HAP-1 (cell line): ENCODE measurements at regions not wholly inside any gene's neighbourhood (a gene's known extent, or its start where the extent isn't known, plus 50 kb on each side); places are given as distances from the start of the nearest gene placed in this dataset.

Source experiments
- DNase-seq, 2 experiments: peaks; one replicate each; pipeline ENCODE4 v3.0.0-alpha.2; 2016 to 2020; ENCODE audit warnings: low spot score in 2 of 2
- H3K27me3 ChIP-seq: fragments of 250-450 bp; sonication (Bioruptor Pico); 2 replicates; pipeline ENCODE4 v1.5.1; 2020; ENCODE audit warnings: low read depth, mild to moderate bottlenecking, moderate library complexity
- H3K36me3 ChIP-seq: fragments of 250-450 bp; sonication (Bioruptor Pico); replicated peaks from 2 replicates; pipeline ENCODE4 v1.5.1; 2020; ENCODE audit warnings: mild to moderate bottlenecking
- H3K4me1 ChIP-seq: fragments of 250-450 bp; sonication (Bioruptor Pico); 2 replicates; pipeline ENCODE4 v1.5.1; 2020; ENCODE audit warnings: mild to moderate bottlenecking
- H3K4me3 ChIP-seq: fragments of 250-450 bp; sonication (Bioruptor Pico); 2 replicates; pipeline ENCODE4 v1.5.1; 2020; ENCODE audit warnings: mild to moderate bottlenecking, moderate library complexity
- H3K9me3 ChIP-seq: fragments of 250-450 bp; sonication (Bioruptor Pico); 2 replicates; pipeline ENCODE4 v1.5.1; 2020; ENCODE audit warnings: mild to moderate bottlenecking, moderate library complexity
- in situ Hi-C: fragments of 300-500 bp; cut with MboI; formaldehyde crosslinking; loops from 3 replicates; pipeline ENCODE4 v1.14.3; 2020; ENCODE audit warnings: low sequenced_read_pairs, inconsistent platforms, mixed read lengths

DNA sequence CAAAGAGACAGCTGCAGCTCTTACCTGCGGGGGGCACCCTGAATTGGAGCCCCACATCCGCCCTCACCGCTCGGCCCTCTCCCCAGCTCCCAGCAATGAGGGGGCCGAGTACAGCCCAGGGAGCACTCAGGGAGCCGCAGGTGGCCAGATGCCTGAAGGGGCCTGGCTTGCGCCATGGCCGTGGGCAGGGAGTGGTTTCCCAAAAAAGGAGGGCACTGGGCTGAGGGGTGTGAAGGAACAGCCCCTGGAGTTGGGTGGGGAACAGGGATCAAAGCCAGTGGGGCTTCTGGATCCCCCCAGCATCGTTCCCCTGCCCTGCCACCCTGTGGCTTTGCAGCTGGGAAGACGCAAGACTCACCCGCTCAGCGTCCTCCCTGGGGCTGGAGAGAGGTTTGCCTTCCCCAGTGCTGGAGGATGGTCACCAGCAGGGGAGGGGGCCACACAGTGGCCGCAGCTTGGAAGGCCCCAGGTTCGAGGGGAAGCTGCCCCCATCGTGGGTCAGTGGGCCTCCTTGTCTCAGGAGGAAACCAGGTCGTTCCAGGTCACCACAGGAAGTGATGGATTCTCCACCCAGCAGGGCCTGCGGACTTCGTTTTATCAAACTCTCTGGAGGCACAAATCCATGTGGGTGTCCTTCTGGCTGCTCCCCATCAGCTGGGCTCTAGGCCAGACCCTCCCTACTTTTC is 68.2 kb upstream of the HPCAL1 start:
- no peaks in the 10 kb centered on the region for H3K4me1 ChIP-seq
- DNase-seq: no peak
- H3K36me3 ChIP-seq: no peaks in the 10 kb centered on the region
- in situ Hi-C loops: no loop called here
- H3K27me3 ChIP-seq: peaks cover 11% of the 10 kb centered on the region
- no peak overlapping the region for H3K4me3 ChIP-seq
- no peaks in the 10 kb centered on the region for H3K9me3 ChIP-seq

DNA sequence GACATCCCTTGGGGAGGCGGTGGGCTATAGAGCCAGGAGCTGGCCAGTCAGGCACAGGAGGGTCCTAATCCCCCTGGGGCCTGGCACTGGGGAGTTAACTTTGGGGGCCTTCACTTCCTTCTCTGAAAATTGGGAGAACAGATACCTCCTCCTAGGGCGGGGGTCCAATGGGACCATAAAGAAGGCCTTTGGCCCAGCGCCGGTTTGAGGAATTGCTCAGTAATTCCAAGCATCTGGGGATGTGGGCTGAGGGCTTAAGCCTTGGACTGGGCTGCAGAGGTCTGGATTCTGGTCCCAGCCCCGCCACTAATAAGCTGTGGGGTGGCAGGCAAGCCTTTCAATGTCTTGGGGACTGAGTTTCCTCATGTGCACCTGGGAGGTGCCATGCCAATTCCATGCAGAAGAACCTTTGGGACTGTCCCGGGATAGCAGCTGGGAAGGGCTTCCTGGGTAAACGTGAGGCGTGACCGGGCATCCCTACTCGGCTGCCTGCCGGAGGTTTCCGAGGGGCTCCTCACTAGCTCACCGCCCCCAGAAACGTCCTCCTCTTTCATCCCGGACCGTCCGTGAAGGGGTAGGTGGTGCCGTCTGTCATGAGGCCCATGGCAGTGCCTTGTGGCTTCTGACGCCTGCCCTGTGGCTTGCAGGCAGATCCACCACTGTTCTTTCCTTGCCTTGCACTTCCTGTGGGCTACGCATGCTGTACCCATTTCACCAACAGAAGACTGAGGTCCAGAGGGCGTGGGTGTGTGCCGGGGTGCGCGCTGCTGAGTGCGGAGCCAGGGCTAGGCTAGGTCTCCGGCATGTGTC is 67.4 kb upstream of the HPCAL1 start:
- Histone ChIP-seq H3K4me3 (no peak overlapping the region), H3K9me3 (no peaks in the 10 kb centered on the region), H3K4me1 (no peaks in the 10 kb centered on the region), H3K36me3 (no peaks in the 10 kb centered on the region), H3K27me3 (peaks cover 11% of the 10 kb centered on the region)
- DNase-seq: no peak
- in situ Hi-C loops: no loop called here

DNA sequence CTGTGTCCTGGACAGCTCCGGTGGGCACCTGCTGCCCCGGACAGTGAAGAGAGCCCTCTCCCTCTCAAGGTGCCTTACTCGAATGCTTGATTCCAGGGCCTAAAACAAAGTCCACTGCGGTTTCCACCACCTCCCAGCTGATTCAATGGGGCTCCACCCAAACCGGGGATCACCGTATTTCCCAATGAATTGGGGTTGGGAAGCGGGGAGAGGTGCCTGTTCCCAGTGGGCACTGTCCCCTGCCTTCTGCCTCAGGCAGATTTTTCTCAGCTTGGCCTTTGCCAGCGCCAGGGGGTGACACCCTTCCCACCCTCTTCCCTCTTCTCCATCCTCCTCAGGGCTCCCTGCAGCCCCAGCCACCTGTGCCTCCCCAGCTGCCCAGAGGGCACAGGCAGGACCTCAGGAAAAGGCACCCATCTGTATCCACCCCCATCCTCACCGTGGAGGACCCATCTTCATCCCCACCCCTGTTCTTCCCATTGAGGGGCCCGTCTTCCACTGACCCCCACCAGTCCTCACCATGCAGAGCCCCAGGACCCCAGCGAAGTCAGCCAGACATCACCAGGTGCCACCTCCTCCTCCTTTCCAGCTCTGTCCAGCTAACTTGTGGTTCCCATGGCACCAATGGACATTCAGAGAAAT is 66.7 kb upstream of the HPCAL1 start:
- H3K36me3 ChIP-seq: no peaks in the 10 kb centered on the region
- H3K4me3 ChIP-seq: no peak overlapping the region
- H3K4me1 ChIP-seq: no peaks in the 10 kb centered on the region
- in situ Hi-C loops: no loop called here
- no peaks in the 10 kb centered on the region for H3K9me3 ChIP-seq
- H3K27me3 ChIP-seq: peaks cover 11% of the 10 kb centered on the region
- DNase-seq: no peak

DNA sequence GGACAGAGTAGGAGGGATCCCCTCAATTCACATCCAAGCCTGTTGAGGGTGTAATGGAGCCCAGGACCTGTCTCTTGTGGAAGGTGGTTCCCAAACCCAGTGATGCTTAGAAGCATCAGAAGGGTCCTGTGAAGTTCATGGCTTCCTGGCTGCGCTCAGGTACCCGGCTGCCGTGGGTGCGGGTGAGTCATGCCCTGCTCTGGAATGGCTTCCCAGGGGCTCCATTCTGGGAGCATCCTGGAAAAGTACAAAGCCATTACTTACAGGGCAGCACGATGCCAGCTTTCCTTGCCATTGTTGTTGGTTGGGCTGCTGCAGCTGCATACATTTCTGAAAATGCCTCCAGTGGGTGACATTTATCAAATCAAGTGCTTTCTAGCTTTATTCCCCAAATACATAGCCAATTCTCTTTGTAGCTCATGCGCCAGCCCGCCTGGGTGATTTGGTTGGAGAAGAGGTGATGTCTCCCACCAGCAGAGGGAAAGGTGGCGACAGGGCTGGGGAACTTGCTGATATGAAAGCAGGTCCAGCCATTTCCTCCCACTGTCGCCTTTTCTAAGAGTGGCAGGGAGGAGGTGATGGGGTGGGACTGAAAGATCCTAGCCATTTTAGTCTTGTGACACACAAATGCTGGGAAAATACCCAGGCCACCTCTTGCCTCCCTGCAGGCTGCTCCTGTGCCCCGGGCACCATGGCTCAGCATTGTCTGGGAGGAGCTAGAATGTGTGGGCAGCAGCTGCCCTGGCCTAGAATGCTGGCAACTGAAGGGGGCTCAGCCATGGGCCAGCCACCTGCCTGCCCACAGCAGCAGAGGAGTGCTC is 65.9 kb upstream of the HPCAL1 start:
- Histone ChIP-seq H3K4me1 (no peaks in the 10 kb centered on the region), H3K4me3 (no peak overlapping the region), H3K36me3 (no peaks in the 10 kb centered on the region), H3K27me3 (peaks cover 11% of the 10 kb centered on the region), H3K9me3 (no peaks in the 10 kb centered on the region)
- no peak for DNase-seq
- in situ Hi-C loops: no loop called here

DNA sequence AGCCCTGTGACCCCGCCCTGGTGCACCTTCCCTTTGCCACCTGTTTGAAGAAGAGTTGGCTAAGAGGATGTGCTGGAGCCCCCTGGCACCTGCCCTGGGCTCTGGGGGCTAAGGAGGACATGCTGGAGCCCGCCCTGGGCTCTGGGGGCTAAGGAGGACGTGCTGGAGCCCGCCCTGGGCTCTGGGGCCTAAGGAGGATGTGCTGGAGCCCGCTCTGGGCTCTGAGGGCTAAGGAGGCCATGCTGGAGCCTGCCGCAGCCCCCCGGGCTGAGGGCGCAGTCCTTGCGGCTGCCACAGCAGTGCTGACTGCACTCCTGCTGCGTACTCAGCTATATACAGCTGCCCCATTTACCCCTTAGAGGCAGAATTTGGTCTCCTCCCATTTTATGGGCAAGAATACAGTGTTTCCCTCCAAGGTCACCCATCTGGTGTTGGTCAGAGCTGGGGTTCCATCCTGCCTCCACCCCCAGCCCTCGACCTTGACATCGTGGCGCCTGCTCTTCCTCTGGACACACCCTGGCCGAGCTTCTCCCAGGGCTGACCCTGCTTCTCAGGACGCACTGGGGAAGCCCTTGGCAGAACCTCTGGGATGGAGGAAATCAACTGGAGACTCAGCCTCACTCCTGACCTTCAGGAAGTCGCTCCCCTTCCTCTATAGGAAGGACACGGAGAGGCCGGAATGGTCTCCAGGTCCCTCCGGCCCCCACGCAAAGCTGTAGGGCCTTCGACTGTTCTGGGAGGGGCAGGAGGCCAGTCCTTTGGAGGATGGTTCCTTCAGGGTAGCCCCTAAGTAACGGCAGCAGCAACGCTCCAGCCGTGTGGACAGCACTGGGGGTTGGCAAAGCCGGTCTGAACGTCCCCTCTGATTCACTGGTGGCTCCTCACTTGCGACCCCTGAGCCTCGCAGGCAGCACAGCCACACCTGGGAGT is 65.0 kb upstream of the HPCAL1 start:
- in situ Hi-C loops: no loop called here
- H3K4me1 ChIP-seq: no peaks in the 10 kb centered on the region
- no peaks in the 10 kb centered on the region for H3K36me3 ChIP-seq
- no peak overlapping the region for H3K4me3 ChIP-seq
- no peak for DNase-seq
- H3K27me3 ChIP-seq: peaks cover 11% of the 10 kb centered on the region
- H3K9me3 ChIP-seq: no peaks in the 10 kb centered on the region

DNA sequence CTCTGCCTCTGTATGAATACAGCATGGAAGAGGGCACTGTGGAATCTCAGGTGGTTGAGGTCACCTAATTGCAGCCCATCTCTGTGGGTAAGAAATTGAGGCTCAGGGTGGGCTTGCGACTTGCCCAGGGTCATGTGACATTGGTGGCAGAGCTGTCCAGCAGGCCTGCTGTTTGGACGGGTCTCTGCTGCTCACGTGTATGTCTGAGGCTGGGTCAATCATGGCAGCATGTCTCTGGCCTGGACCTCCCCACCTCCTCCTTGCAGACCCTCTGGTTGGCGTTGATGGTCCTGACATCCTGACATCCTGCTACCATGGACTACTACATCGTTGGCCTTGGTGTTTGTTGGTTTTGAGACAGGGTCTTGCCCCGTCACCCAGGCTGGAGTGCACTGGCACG is 64.3 kb upstream of the HPCAL1 start:
- DNase-seq: no peak
- no peak overlapping the region for H3K4me3 ChIP-seq

DNA sequence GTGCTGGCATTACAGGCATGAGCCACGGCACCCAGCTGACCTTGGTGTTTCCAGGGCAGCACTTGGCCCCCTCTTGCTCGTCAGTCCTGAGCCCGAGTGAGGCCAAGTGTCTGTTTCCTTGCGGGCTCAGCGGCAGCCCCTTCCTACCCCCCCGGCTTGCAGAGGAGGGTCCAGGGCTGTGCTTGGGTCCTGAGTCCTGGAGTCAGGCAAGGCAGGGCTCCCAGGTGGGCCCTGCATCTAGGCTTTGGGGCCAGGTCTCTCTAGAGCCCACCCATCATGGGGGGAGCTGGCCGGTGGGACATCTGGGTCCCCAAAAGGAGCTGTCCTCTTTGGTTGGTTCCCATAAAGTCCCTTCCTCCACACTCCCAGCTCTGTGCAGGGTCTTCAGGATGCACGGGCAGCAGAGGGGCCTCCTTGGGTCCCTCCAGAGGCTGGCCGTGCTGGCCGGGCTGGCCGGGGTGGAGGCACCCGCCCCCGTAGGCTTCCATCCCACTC is 63.7 kb upstream of the HPCAL1 start:
- Histone ChIP-seq H3K9me3 (no peaks in the 10 kb centered on the region), H3K27me3 (peaks cover 11% of the 10 kb centered on the region), H3K36me3 (no peaks in the 10 kb centered on the region), H3K4me3 (no peak overlapping the region), H3K4me1 (no peaks in the 10 kb centered on the region)
- no peak for DNase-seq
- in situ Hi-C loops: no loop called here

More for the DNA sequence above, 64.3 kb upstream of the HPCAL1 start:
- in situ Hi-C loops: no loop called here
- no peaks in the 10 kb centered on the region for H3K4me1 ChIP-seq
- H3K27me3 ChIP-seq: peaks cover 11% of the 10 kb centered on the region
- H3K36me3 ChIP-seq: no peaks in the 10 kb centered on the region
- H3K9me3 ChIP-seq: no peaks in the 10 kb centered on the region

DNA sequence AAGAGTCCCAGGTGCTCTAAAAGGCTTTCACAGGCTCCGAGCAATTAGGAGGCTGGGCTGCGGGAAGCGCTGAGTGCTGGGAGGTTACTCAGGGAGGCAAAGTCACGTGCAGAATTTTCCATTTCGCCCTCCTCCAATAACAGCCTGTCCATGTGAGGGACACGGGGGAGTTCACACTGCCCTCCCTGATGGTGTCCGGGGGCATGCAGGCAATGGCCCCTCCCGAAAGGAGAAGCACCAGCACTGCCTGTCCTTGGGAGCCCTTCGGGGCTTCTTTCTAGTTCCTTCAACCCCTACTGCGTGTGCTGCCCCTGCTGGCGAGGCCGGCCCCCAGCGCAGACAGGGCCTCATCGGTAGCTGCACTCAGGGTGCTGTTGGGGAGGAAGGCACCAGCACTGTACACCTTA is 63.1 kb upstream of the HPCAL1 start:
- H3K9me3 ChIP-seq: no peaks in the 10 kb centered on the region
- no peaks in the 10 kb centered on the region for H3K4me1 ChIP-seq
- in situ Hi-C loops: no loop called here
- H3K27me3 ChIP-seq: peaks cover 11% of the 10 kb centered on the region
- no peak for DNase-seq
- H3K4me3 ChIP-seq: no peak overlapping the region
- H3K36me3 ChIP-seq: no peaks in the 10 kb centered on the region

DNA sequence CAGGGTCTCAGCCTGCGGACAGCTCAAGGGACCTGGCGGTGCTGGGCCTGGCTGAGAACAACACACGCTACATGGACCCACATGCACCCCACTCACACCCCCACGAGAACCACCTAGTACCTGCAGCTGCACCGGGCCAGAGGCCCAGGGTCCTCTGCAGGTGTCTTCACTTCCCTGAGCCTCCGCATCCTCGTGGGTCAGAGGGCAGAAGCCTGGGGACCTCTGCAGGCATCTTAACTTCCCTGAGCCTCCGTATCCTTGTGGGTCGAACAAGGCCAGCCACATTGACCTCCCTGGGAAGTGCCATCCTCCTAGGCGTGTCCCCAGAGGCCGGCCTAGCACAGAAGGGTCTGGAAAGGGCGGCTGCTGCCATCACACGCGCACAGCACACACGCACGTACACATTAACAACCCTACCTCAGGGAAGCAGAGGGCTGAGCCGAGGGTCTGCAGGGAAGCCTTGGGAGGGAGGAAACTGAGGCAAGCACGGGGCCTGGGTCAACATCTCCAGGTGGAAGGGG is 62.5 kb upstream of the HPCAL1 start:
- peaks cover 11% of the 10 kb centered on the region for H3K27me3 ChIP-seq
- no peak for DNase-seq
- in situ Hi-C loops: no loop called here
- no peak overlapping the region for H3K4me3 ChIP-seq
- H3K4me1 ChIP-seq: no peaks in the 10 kb centered on the region
- H3K9me3 ChIP-seq: no peaks in the 10 kb centered on the region
- no peaks in the 10 kb centered on the region for H3K36me3 ChIP-seq

DNA sequence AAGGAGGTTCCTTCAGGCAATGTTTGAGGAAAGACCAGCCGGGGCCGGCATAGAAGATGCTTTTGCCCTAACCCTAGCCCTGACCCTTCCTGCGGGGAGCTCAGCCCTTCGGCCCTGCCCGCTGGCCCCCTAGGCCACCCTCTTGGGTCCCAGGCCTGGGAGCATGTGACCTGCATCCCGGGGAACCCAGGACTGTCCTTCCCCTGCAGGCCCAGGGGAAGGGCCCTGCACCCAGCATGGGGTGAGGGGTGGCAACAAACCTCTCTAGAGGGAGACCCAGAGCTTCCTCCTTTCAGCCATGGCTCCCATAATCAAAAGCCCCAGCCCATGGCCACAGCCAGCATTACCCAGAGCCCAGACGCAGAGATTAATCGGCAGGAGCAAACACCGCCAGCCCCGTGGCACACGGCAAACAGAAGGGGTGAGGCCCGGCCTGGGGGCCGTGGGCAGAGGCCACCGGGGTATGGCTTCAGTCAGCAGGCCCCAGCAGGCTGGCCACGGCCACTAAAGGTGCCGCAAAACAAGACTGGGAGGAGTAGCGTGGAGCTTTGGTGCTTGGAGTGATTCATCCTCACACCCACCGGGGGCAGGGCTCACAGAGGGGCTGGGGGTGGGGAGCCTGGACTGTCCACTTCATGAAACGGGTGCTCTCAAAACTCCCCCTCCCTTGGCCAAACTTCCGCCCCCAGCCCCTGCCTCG is 61.6 kb upstream of the HPCAL1 start:
- H3K9me3 ChIP-seq: no peaks in the 10 kb centered on the region
- peaks cover 8% of the 10 kb centered on the region for H3K27me3 ChIP-seq
- in situ Hi-C loops: no loop called here

DNA sequence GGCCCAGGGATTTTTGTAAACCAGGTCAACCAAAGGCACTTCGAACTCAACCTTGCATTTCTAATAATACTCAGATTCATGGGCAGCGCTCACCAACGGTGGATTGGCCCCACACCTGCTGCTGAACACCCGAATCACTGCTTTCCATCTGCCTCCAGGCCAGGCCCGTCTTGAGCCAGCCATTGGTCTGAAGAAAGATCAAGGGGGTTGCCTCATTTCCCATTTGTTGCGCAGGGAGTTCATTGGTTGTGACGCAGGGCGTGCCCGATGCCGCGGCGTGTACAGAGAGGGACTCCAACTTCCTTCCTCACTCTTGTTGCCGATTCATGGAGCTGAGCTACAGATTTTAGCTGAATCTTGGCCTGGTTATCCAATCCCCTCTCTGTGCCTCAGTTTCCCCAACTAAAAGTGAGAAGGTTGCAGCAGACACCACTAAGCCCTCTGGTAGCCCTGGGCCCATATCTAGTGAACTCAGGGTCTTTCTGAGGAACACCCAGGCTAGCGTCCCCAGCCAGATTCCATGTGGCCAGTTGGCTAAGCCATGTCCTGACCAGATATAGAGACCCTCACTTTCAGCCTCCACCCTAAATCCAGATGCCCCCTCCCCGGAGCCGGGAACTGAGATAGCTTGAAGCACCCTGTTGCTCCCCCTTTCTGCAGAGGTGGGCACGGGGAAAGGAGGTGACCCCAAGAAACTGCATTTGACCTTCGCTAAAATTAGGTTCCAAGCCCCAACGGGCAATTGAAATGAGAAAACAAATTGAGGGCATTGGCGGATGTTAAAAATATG is 60.9 kb upstream of the HPCAL1 start:
- Histone ChIP-seq H3K4me3 (no peak overlapping the region), H3K4me1 (no peaks in the 10 kb centered on the region), H3K27me3 (0 out of 2 replicates have a peak, but pooled peaks cover 2% of the 10 kb centered on the region), H3K36me3 (no peaks in the 10 kb centered on the region), H3K9me3 (no peaks in the 10 kb centered on the region)
- in situ Hi-C loops: no loop called here
- no peak for DNase-seq

More for the DNA sequence above, 61.6 kb upstream of the HPCAL1 start:
- Histone ChIP-seq H3K4me1 (no peaks in the 10 kb centered on the region), H3K4me3 (no peak overlapping the region), H3K36me3 (no peaks in the 10 kb centered on the region)
- no peak for DNase-seq
